ENCODE measurements at regions not wholly inside any gene's neighbourhood (a gene's known extent, or its start where the extent isn't known, plus 50 kb on each side); places are given as distances from the start of the nearest gene placed in this dataset.

DNA sequence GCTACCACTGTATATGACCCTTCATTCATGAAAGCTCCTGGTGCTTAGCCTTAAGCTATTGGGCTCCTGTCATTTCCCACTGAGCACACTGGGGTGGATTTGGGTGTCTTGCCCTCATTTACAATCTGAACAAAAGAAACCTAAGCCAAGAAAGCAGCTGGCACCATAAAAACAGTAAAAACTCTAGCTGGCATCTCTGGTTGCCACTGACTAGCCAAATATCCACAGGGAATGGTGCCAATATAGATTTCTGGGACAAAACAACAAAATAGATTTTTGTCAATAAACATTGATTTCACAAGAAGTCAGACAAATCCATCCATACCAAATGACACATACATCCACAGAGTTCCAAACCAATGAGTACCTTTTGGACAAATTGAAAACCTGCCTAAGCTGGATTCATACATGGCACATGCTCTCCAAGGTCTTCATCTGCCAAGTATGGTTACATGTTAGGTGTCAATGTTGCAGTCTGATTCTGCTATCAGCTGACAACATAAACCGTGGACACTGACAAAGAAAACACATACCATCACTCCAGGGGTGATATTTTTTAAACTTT is 1081.5 kb upstream of the ZEB2 start:
- no peaks in the 10 kb centered on the region for H3K36me3 Mint-ChIP-seq (ENCODE audit: insufficient read depth in 1 of 3, low read depth in 3 of 3)
- no peak overlapping the region for H3K23ac ChIP-seq (ENCODE audit: insufficient read length, low read depth, low read length)
- H3K9ac ChIP-seq (ENCODE audit: extremely low read depth, insufficient read length, low read length): no peak overlapping the region
- H3K9me3 Mint-ChIP-seq: no peaks in the 10 kb centered on the region
- no peak overlapping the region for H2BK120ac ChIP-seq (ENCODE audit: low read depth, low read length, poor library complexity, severe bottlenecking)
- H4K5ac ChIP-seq (ENCODE audit: insufficient read length, low read depth, low read length): no peak overlapping the region
- no peak overlapping the region for H3K4me3 Mint-ChIP-seq
- H3K27ac ChIP-seq (ENCODE audit: insufficient read length, low read depth, low read length): no peak overlapping the region
- no peak overlapping the region for H3K4me2 ChIP-seq (ENCODE audit: insufficient read depth, insufficient read length, low read length)
- no peak overlapping the region for H2AK5ac ChIP-seq (ENCODE audit: insufficient read length, low read length)
- H3K18ac ChIP-seq (ENCODE audit: insufficient read length, low read depth, low read length): no peak overlapping the region
- no peak overlapping the region for H3K14ac ChIP-seq (ENCODE audit: insufficient read depth, low read length)
- no peak overlapping the region for H4K8ac ChIP-seq (replicated peaks; ENCODE audit: insufficient read length, low read depth, low read length)
- no peak overlapping the region for H3K56ac ChIP-seq (ENCODE audit: insufficient read length, low read depth, low read length)
- no peaks in the 10 kb centered on the region for H3K27me3 Mint-ChIP-seq (ENCODE audit: low read depth)
- no peaks in the 10 kb centered on the region for H3K4me1 ChIP-seq (ENCODE audit: insufficient read depth, low read length)
- H3K4me1 Mint-ChIP-seq: peaks cover 9% of the 10 kb centered on the region in 2 experiments
- TF ChIP-seq, protein P1, sequence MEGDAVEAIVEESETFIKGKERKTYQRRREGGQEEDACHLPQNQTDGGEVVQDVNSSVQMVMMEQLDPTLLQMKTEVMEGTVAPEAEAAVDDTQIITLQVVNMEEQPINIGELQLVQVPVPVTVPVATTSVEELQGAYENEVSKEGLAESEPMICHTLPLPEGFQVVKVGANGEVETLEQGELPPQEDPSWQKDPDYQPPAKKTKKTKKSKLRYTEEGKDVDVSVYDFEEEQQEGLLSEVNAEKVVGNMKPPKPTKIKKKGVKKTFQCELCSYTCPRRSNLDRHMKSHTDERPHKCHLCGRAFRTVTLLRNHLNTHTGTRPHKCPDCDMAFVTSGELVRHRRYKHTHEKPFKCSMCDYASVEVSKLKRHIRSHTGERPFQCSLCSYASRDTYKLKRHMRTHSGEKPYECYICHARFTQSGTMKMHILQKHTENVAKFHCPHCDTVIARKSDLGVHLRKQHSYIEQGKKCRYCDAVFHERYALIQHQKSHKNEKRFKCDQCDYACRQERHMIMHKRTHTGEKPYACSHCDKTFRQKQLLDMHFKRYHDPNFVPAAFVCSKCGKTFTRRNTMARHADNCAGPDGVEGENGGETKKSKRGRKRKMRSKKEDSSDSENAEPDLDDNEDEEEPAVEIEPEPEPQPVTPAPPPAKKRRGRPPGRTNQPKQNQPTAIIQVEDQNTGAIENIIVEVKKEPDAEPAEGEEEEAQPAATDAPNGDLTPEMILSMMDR (conservative IDR thresholded peaks at IDR 0.05): no peak
- no peaks in the 10 kb centered on the region for H3K9me3 ChIP-seq (ENCODE audit: control insufficient read depth, low read depth, low read length)
- H4K91ac ChIP-seq (ENCODE audit: insufficient read length, low read depth, low read length): no peak overlapping the region
- H3T11ph ChIP-seq (ENCODE audit: low read length): no peak overlapping the region
- no peak overlapping the region for H3K4ac ChIP-seq (ENCODE audit: low read depth, low read length)
- no peak overlapping the region for H2BK20ac ChIP-seq (ENCODE audit: low read depth, low read length, poor library complexity, severe bottlenecking)
- no peaks in the 10 kb centered on the region for H3K79me1 ChIP-seq (ENCODE audit: insufficient read depth, low read depth, low read length, poor library complexity, severe bottlenecking)
- no peak for DNase-seq
- H4K20me1 ChIP-seq (ENCODE audit: control insufficient read depth, insufficient read depth, insufficient read length): no peaks in the 10 kb centered on the region
- no peaks in the 10 kb centered on the region for H3K79me2 ChIP-seq (ENCODE audit: insufficient read depth, low read length)
- no peak overlapping the region for H2AFZ ChIP-seq (ENCODE audit: low read length)
- WGBS (ENCODE audit: extremely low coverage, insufficient read length, low lambda C conversion rate): no CpG with 5 or more reads among the region's 1 CpG
- no peak overlapping the region for H2BK5ac ChIP-seq (ENCODE audit: insufficient read length, low read length)
- no peak overlapping the region for H2BK15ac ChIP-seq (ENCODE audit: low read depth, low read length)
- H3K23me2 ChIP-seq (ENCODE audit: insufficient read length, low read depth, low read length, poor library complexity, severe bottlenecking): no peaks in the 10 kb centered on the region
- no peak overlapping the region for H3K27ac Mint-ChIP-seq
- H3K27me3 ChIP-seq (ENCODE audit: insufficient read depth, low read length): no peaks in the 10 kb centered on the region
- no peak overlapping the region for H2BK12ac ChIP-seq (ENCODE audit: insufficient read length, low read depth, low read length)
